OCI-LY3 (cell line): ENCODE measurements at regions not wholly inside any gene's neighbourhood (a gene's known extent, or its start where the extent isn't known, plus 50 kb on each side); places are given as distances from the start of the nearest gene placed in this dataset.

Experiments
- H2AFZ ChIP-seq: fragments of 200-600, 300-600 bp; shearing (Covaris generic); 2 replicates; pipeline ENCODE4 v1.6.0; 2014; ENCODE audit warnings: antibody characterized with exemption, low read depth, low read length
- H3K27ac ChIP-seq: fragments of 200-600, 300-600 bp; sonication (generic); 2 replicates; pipeline ENCODE4 v1.5.1; 2014; ENCODE audit warnings: mild to moderate bottlenecking, low read length, moderate library complexity, mixed read lengths
- H3K27me3 ChIP-seq: fragments of 200-600, 300-600 bp; sonication (generic); 2 replicates; pipeline ENCODE4 v1.6.1; 2014; ENCODE audit warnings: low read depth, low read length, mixed read lengths
- H3K36me3 ChIP-seq: fragments of 200-600, 300-600 bp; sonication (generic); replicated peaks from 2 replicates; pipeline ENCODE3; 2014; ENCODE audit warnings: low read depth, low read length, mixed read lengths
- H3K4me1 ChIP-seq: fragments of 300-600, 200-600 bp; sonication (generic); 2 replicates; pipeline ENCODE4 v1.6.1; 2014; ENCODE audit warnings: low read length, mixed read lengths
- H3K4me2 ChIP-seq: fragments of 200-600, 300-600 bp; sonication (generic); 2 replicates; pipeline ENCODE4 v1.6.1; 2014; ENCODE audit warnings: low read length, mixed read lengths
- H3K4me3 ChIP-seq: fragments of 300-600, 200-600 bp; sonication (generic); 2 replicates; pipeline ENCODE4 v1.5.1; 2014; ENCODE audit warnings: antibody characterized with exemption, mild to moderate bottlenecking, low read length, moderate library complexity
- H3K79me2 ChIP-seq: fragments of 300-600, 200-600 bp; shearing (Covaris generic); 2 replicates; pipeline ENCODE4 v1.6.1; 2014; ENCODE audit warnings: mild to moderate bottlenecking, low read length, mixed read lengths
- H3K9ac ChIP-seq: fragments of 300-600, 200-600 bp; shearing (Covaris generic); 2 replicates; pipeline ENCODE4 v1.6.0; 2014; ENCODE audit warnings: mild to moderate bottlenecking, low read length, moderate library complexity
- H3K9me3 ChIP-seq: fragments of 200-600, 300-600 bp; shearing (Covaris generic); 2 replicates; pipeline ENCODE4 v1.6.1; 2014; ENCODE audit warnings: low read length, mixed read lengths; ENCODE audit not compliant: insufficient read depth
- H4K20me1 ChIP-seq: fragments of 200-600, 300-600 bp; sonication (generic); 2 replicates; pipeline ENCODE4 v1.6.1; 2016; ENCODE audit warnings: low read length, mixed read lengths; ENCODE audit not compliant: insufficient read depth
- EZH2phosphoT487 ChIP-seq: fragments of 200-600 bp; shearing (Covaris generic); IDR thresholded peaks from 2 replicates; pipeline ENCODE4 v1.6.1; 2018; ENCODE audit warnings: antibody characterized with exemption, mixed run types, low read depth
- TF ChIP-seq, protein P1 (sequence below): fragments of 200-600, 300-600 bp; sonication (generic); IDR thresholded peaks from 2 replicates; pipeline ENCODE4 v1.5.1; 2014; ENCODE audit warnings: antibody characterized with exemption, low read length, low read depth

DNA sequence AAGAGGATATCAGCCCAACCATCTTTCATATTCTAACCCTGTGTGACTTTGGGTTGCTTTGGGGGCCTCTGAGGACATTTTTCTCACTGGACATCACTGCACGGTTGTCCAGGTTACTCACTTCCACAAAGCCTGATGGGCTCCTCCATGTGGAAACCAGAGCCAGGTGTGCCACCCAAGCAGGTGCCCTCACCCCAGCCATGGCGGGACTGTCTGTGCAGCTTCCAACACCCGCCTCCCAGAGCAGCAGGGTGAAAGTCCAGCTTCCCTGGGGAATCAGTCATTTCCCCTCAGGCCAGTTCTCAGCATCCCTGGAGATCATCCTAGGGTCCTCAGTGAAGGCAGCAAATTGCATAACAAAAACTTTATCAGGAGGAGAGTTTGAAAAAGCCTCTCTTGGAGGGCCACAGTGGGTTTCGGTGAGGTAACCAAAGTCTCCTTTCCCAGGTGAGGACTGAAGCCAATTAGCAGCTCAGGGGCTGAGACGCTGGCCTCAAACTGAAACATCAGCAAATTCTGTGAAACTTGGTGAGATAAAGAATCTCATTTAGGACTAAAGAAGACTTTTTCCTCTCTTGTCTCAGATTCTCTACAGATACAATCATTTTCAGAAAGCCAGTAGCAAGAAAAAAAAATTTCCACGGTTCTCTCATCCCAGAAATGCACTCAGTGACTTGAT, 289.6 kb upstream of the CDH4 start:
- Histone ChIP-seq H3K4me3 (no peak overlapping the region), H3K9ac (no peak overlapping the region), H3K27me3 (no peaks in the 10 kb centered on the region), H3K4me1 (no peaks in the 10 kb centered on the region), H3K4me2 (no peak overlapping the region), H3K9me3 (no peaks in the 10 kb centered on the region; the same call in 1 of the 2 replicates), H3K36me3 (no peaks in the 10 kb centered on the region), H2AFZ (no peak overlapping the region), H4K20me1 (no peaks in the 10 kb centered on the region), H3K27ac (no peak overlapping the region), H3K79me2 (no peaks in the 10 kb centered on the region)
- TF ChIP-seq, protein P1, sequence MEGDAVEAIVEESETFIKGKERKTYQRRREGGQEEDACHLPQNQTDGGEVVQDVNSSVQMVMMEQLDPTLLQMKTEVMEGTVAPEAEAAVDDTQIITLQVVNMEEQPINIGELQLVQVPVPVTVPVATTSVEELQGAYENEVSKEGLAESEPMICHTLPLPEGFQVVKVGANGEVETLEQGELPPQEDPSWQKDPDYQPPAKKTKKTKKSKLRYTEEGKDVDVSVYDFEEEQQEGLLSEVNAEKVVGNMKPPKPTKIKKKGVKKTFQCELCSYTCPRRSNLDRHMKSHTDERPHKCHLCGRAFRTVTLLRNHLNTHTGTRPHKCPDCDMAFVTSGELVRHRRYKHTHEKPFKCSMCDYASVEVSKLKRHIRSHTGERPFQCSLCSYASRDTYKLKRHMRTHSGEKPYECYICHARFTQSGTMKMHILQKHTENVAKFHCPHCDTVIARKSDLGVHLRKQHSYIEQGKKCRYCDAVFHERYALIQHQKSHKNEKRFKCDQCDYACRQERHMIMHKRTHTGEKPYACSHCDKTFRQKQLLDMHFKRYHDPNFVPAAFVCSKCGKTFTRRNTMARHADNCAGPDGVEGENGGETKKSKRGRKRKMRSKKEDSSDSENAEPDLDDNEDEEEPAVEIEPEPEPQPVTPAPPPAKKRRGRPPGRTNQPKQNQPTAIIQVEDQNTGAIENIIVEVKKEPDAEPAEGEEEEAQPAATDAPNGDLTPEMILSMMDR = no peak
- no peak for TF ChIP-seq EZH2phosphoT487

DNA sequence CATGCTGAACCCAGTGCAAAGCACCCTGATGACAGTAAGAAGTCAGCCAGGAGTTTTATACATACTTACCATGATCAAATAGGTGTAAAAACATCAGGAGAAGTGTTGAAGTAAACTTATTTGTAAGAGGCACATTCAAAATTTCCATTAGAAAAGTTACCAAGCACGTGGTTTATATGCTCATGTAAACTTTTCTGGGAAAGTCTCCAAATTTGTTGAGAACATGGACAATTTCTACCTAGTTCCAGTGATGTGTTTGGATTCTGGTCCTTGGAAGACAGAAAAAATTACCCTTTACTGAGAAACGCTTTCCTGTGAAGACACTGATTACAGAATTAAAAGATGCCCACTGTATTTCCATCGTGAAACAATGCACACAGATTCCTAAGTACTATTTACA, 288.9 kb upstream of the CDH4 start:
- Histone ChIP-seq H3K27ac (no peak overlapping the region), H3K9me3 (no peaks in the 10 kb centered on the region; the same call in 1 of the 2 replicates), H3K36me3 (no peaks in the 10 kb centered on the region), H3K4me1 (no peaks in the 10 kb centered on the region), H3K79me2 (no peaks in the 10 kb centered on the region), H4K20me1 (no peaks in the 10 kb centered on the region), H3K9ac (no peak overlapping the region), H3K4me2 (no peak overlapping the region), H3K27me3 (no peaks in the 10 kb centered on the region), H3K4me3 (no peak overlapping the region), H2AFZ (no peak overlapping the region)
- TF ChIP-seq, protein P1 = no peak
- no peak for TF ChIP-seq EZH2phosphoT487

DNA sequence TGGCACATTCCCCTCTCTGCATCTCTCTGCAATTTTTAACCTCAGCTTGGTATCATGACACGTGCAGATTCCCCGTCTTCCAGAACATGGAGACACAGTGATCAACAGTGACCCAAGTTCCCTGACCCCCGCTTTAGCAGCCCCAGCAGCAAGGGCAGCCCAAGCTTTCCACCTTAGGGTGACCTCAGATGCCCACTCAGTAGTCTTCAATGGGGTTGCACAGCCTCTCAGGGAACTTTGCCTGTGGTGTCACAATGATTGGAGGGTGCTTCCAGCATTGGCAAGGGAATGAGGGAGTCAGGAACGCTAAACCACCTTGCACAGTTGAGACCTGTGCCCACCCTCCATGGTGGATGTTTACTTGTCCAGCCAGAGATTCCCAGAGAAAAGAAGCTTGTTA, 287.1 kb upstream of the CDH4 start:
- Histone ChIP-seq H3K4me3 (no peak overlapping the region), H3K79me2 (no peaks in the 10 kb centered on the region), H3K9ac (no peak overlapping the region), H3K4me1 (no peaks in the 10 kb centered on the region), H3K27me3 (no peaks in the 10 kb centered on the region), H2AFZ (no peak overlapping the region), H3K9me3 (no peaks in the 10 kb centered on the region), H3K36me3 (no peaks in the 10 kb centered on the region), H4K20me1 (no peaks in the 10 kb centered on the region), H3K27ac (no peak overlapping the region), H3K4me2 (no peak overlapping the region)
- TF ChIP-seq, protein P1 = no peak
- TF ChIP-seq EZH2phosphoT487 = no peak

DNA sequence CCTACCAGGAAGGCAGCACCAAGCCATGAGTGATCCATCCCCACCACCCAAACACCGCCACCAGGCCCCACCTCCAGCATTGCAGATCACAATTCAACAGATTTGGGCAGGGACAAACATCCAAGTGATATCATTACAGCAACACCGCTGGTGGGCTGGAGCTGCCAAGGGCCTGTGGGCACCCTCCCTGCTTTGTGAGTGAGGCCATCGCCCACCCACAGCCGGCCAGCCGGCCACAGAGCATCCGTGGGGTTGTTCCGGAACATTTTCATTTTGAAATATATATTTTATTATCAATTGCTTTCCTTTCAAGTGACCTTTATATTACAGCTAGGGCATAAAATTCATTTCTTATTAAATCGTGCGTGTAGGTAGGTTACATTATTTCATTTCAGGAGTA, 286.0 kb upstream of the CDH4 start:
- H4K20me1 ChIP-seq = no peaks in the 10 kb centered on the region

More for the DNA sequence above, 286.0 kb upstream of the CDH4 start:
- H3K9ac ChIP-seq = no peak overlapping the region
- peaks cover 7% of the 10 kb centered on the region; the same call in 1 of the 2 replicates for H3K27me3 ChIP-seq
- H3K4me1 ChIP-seq = no peaks in the 10 kb centered on the region
- H3K9me3 ChIP-seq = no peaks in the 10 kb centered on the region
- TF ChIP-seq EZH2phosphoT487 = no peak
- TF ChIP-seq, protein P1 = no peak
- H3K27ac ChIP-seq = no peak overlapping the region
- H3K4me3 ChIP-seq = no peak overlapping the region
- H3K36me3 ChIP-seq = no peaks in the 10 kb centered on the region
- H3K4me2 ChIP-seq = no peak overlapping the region
- no peak overlapping the region for H2AFZ ChIP-seq
- H3K79me2 ChIP-seq = no peaks in the 10 kb centered on the region
